GM19035 (cell line): ENCODE measurements at regions not wholly inside any gene's neighbourhood (a gene's known extent, or its start where the extent isn't known, plus 50 kb on each side); places are given as distances from the start of the nearest gene placed in this dataset.
"Not testable (repeated sequence)": the region's sequence is repeated elsewhere in the genome, so short reads cannot be mapped to it uniquely, and the experiment has no call there.

Experiments used
- ATAC-seq: cut with Tn5 transposase; IDR thresholded peaks from one replicate; pipeline ENCODE4 v1.9.1; 2021; ENCODE audit not compliant: unreplicated experiment

DNA sequence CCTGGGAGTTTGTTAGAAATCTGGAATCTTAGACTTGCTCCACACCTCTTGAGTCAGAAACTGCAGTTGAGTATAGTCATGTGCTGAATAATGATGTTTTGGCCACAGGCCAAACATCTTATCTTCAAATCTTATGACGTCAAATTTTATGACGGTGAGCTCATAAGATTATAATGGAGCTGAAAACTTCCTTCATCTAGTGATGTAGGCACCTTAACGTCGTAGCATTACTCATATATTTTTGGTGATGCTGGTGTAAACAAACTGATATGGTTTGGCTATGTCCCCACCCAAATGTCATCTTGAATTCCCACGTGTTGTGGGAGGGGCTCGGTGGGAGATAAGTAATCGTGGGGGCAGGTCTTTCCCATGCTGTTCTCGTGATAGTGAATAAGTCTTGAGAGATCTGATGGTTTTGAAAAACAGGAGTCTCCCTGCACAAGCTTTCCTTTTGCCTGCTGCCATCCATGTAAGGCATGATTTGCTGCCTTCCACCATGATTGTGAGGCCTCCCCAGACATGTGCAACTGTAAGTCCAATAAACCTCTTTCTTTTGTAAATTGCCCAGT is 268.0 kb upstream of the PROK2 start:
- ATAC-seq = no peak

- no peak for ATAC-seq
Measured at GRCh38 chr3:72050771-72051170, 265.8 kb upstream of the PROK2 start.

- no peak for ATAC-seq
Measured at GRCh38 chr3:72050048-72050632, 265.2 kb upstream of the PROK2 start.

GRCh38 chr3:72049300-72049699 is 264.4 kb upstream of the PROK2 start:
- no peak for ATAC-seq

DNA sequence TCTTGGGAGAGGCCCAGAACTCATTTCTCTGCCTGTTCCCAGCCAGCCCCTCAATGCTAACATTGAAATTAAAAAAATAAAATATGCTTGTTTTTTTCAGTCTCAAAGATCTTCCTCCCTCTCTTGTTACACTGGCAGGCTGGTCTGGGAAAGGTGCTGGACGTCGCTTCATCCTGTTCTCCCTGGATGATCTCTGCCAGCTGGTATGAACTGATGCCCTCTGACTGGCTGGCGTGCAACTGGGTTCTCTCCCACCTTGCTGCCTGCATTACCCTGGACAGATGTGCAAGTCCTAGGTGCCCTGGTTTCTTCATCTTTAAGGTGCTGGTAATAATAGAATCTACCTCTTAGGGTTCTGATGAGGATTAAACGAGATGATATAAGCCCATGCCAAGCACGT is 263.9 kb upstream of the PROK2 start:
- ATAC-seq = no peak

GRCh38 chr3:72047221-72047871 is 262.4 kb upstream of the PROK2 start:
- ATAC-seq = no peak

- ATAC-seq = no peak
Measured at GRCh38 chr3:72044231-72044855, 259.4 kb upstream of the PROK2 start.

- ATAC-seq = no peak
Measured at GRCh38 chr3:72043204-72044133, 258.5 kb upstream of the PROK2 start.

DNA sequence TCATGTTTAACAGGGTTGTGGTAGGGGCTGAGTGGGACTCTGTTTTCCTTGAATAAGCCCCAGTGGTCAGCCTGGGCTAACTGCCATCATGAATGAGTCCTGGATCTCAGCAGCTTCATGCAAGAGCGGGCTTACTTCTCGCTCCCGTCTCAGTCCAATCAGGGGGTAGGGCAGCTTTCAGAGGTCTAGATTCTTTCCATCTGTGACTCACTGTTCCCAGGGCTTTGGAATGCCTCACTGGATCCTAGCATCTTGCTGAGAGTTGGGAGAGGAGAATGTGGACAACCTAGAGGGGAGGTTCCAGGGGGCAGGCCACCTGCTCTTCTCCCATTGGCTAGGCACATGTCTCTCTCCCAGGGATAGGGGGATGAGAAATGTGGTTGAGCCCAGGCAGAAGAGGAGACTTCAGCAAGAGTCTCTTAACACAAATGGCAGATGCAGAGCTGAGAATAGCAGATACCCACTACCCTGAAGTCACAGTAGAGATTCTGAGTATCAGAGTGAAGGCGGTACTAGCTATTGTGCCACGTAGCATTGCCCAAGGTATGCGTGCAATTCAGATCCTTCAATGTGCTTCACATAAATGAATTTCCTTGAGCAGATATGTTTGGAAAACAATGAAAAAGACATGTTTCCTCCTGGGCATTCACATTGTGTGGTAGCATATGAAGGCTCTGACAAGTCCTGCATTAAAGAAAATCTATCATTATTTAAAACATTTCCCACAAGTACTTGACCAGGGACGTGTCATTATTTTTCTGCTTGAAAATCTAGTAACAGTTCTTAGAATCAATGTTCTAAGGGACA is 257.7 kb upstream of the PROK2 start:
- no peak for ATAC-seq

GRCh38 chr3:72041511-72041910 is 256.6 kb upstream of the PROK2 start:
- ATAC-seq = no peak

- no peak for ATAC-seq
Measured at GRCh38 chr3:72041076-72041475, 256.1 kb upstream of the PROK2 start.

GRCh38 chr3:72039677-72040076 is 254.7 kb upstream of the PROK2 start:
- ATAC-seq = no peak

DNA sequence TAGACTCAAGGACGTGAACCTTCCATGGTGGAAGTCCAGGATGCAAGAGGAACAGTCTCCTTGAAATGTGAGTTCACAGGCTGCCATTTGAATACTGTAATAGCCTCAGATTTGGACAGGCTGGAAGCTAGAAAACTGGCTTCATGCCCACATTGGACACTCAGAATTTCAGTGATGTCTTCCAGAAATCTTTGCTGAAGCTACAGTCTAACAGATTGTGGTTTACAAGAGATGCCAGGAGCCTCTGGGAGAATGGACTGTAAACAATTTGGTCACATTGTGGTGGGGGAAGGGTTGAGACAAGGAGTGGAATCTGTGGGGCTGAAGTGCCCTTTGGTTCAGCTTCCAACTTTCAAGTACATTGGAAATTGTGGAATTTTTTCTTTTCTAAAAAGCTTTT is 252.0 kb upstream of the PROK2 start:
- no peak for ATAC-seq

- ATAC-seq = no peak
Measured at GRCh38 chr3:72035606-72036005, 250.7 kb upstream of the PROK2 start.

DNA sequence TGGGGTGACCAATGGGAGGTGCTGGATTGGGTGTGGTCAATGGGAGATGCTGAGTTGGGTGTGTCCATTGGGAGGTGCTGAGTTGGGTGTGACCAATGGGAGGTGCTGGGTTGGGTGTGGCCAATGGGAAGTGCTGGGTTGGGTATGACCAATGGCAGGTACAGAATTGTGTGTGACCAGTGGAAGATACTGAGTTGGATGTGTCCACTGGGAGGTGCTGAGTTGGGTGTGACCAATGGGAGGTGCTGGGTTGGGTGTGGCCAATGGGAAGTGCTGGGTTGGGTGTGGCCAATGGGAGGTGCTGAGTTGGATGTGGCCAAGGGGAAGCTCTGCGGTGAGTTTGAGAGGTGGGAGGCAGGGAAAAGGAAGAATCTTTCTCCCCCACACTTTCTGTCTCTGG is 250.0 kb upstream of the PROK2 start:
- ATAC-seq = no peak

- no peak for ATAC-seq
Measured at GRCh38 chr3:72033666-72034428, 248.9 kb upstream of the PROK2 start.

DNA sequence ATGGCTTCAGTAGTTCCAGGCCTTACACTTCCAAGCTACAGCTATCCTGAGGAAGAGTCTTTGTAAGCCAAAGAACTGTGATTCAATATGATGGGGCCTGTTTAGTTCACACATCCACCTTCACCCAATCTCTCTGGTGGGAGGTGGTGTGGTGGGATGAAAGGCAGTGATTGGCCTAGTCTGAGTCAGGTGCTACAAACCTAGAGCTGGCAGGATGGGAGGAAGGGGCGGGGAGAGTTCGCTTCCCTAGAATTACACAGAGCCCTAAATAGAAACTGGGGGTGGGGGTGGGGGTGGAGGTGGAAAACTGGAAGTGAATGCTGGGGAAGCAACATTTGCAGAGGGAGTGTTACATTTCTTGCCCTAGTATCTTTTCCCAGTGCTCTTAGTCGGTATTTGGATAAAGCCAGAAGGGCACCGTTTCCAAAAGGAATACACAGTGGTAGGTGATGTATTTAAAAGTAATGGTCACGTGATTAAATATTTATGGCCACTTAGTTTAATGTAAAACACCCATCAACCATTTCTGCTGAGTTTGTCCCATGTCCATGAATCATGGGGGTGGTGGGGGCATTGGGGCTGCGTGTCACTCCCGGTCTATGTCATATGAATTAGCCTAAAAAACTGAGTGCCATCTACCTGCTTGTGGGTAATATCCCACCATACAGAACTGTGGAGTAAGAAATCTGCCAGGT is 247.6 kb upstream of the PROK2 start:
- ATAC-seq = no peak

DNA sequence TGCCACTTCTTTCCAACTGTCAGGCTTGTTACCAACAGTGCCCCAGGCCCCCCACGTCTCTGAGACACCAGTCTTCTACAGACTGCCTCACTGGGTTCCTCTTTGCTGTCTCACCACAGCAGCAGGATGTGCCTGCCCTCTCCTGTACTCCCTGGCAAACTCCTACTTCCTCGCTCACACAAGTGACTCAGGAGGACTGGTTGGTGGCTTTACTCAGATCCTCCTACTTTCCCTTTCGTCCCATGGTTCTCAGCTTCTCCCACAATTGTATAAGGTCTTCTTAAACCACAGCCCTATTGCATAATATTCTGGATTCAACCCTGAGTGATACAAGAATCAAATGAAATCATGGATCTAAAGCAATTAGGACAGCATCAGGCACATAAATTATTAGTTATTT is 246.6 kb upstream of the PROK2 start:
- no peak for ATAC-seq

DNA sequence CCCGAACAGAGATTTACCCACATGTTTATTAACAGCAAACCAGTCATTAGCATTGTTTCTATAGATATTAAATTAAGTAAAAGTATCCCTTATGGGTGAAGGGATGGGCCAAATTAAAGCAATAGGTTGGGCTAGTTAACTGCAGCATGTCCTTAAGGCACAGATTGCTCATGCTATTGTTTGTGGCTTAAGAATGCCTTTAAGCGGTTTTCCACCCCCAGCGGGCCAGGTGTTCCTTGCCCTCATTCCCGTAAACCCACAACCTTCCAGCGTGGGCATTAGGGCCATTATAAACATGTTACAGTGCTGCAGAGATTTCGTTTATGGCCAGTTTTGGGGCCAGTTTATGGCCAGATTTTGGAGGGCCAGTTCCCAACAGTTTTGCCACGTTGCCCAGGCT is 245.3 kb upstream of the PROK2 start:
- not testable (repeated sequence) for ATAC-seq
